MCF 10A (cell line): ENCODE measurements at regions not wholly inside any gene's neighbourhood (a gene's known extent, or its start where the extent isn't known, plus 50 kb on each side); places are given as distances from the start of the nearest gene placed in this dataset.
A peak's percentile ranks its signal among the peaks of the same experiment; 100 is the strongest.
"Not testable (repeated sequence)": the region's sequence is repeated elsewhere in the genome, so short reads cannot be mapped to it uniquely, and the experiment has no call there.

Experiments used
- BruUV-seq: library from RNA; stranded (reverse); fragments of 400-500 nt; replicated peaks from 2 replicates; lab custom pipeline; 2021; lab: Mats Ljungman, UMichigan
- CTCF ChIA-PET: fragments of 300-600 bp; sonication (Branson Sonifier 250); formaldehyde crosslinking; extraction: SDS; loops from one replicate; lab custom pipeline; 2021; ENCODE audit warnings: antibody characterized with exemption, inconsistent platforms; lab: Yijun Ruan, JAX
- POLR2A ChIA-PET: fragments of 300-600, 350-650 bp; sonication (Branson Sonifier 250); formaldehyde crosslinking; extraction: SDS; loops from one replicate; lab custom pipeline; 2020; ENCODE audit warnings: antibody characterized with exemption, inconsistent platforms; lab: Yijun Ruan, JAX
- DNase-seq: peaks from one replicate; pipeline ENCODE4 v3.0.0-alpha.2; 2018; ENCODE audit not compliant: unreplicated experiment
- H3K27ac Mint-ChIP-seq: one replicate; pipeline ENCODE4 v1.8.0; 2022; ENCODE audit warnings: mild to moderate bottlenecking, low read depth, mixed read lengths; ENCODE audit not compliant: unreplicated experiment
- H3K27me3 Mint-ChIP-seq: one replicate; pipeline ENCODE4 v1.8.0; 2022; ENCODE audit warnings: mixed read lengths; ENCODE audit not compliant: insufficient read depth, unreplicated experiment
- H3K36me3 Mint-ChIP-seq: one replicate; pipeline ENCODE4 v1.8.0; 2022; ENCODE audit warnings: mild to moderate bottlenecking, moderate library complexity, mixed read lengths; ENCODE audit not compliant: insufficient read depth, unreplicated experiment
- H3K4me1 Mint-ChIP-seq: one replicate; pipeline ENCODE4 v1.8.0; 2022; ENCODE audit warnings: mixed read lengths; ENCODE audit not compliant: insufficient read depth, unreplicated experiment
- H3K4me3 Mint-ChIP-seq: one replicate; pipeline ENCODE4 v1.8.0; 2022; ENCODE audit warnings: mild to moderate bottlenecking, moderate library complexity, mixed read lengths; ENCODE audit not compliant: unreplicated experiment
- H3K9me3 Mint-ChIP-seq: one replicate; pipeline ENCODE4 v1.8.0; 2022; ENCODE audit warnings: mixed read lengths; ENCODE audit not compliant: unreplicated experiment
- CTCF ChIP-seq: fragments of 200-600 bp; IDR thresholded peaks from one replicate; pipeline ENCODE4 v1.8.0; 2022; ENCODE audit warnings: antibody characterized with exemption, mild to moderate bottlenecking; ENCODE audit not compliant: unreplicated experiment
- intact Hi-C: fragments of 100-400 bp; cut with micrococcal nuclease; formaldehyde crosslinking; loops from 2 replicates; pipeline ENCODE4 v1.14.1; 2022

GRCh38 chr6:81875782-81876293, 123.4 kb upstream of the TENT5A start:
- ChIA-PET CTCF (no interaction called here), POLR2A (no interaction called here)
- no TSS peak for BruUV-seq
- Mint-ChIP-seq H3K4me3 (no peak overlapping the region), H3K9me3 (peaks cover 17% of the 10 kb centered on the region), H3K4me1 (peaks cover 5% of the 10 kb centered on the region), H3K27ac (no peak overlapping the region), H3K27me3 (no peaks in the 10 kb centered on the region), H3K36me3 (no peaks in the 10 kb centered on the region)
- no peak for DNase-seq
- intact Hi-C loops, result no loop called here
- TF ChIP-seq CTCF, result no peak

GRCh38 chr6:81869749-81870508, 117.4 kb upstream of the TENT5A start:
- H3K4me1 Mint-ChIP-seq, H3K27ac Mint-ChIP-seq, H3K27me3 Mint-ChIP-seq, DNase-seq, H3K36me3 Mint-ChIP-seq, BruUV-seq, H3K4me3 Mint-ChIP-seq, intact Hi-C loops, POLR2A ChIA-PET: not testable (repeated sequence)
- peaks cover 17% of the 10 kb centered on the region for H3K9me3 Mint-ChIP-seq
- CTCF ChIA-PET, result interaction anchor here (0.7 kb wide), 1 partner anchor 273 kb away, joined by 3 read pairs; no protein-coding TSS in a partner anchor

GRCh38 chr6:81865712-81866111, 113.2 kb upstream of the TENT5A start:
- Mint-ChIP-seq H3K4me3 (no peak overlapping the region), H3K9me3 (no peaks in the 10 kb centered on the region), H3K27me3 (no peaks in the 10 kb centered on the region), H3K36me3 (no peaks in the 10 kb centered on the region), H3K27ac (no peak overlapping the region), H3K4me1 (no peaks in the 10 kb centered on the region)
- peak; percentile 44 for DNase-seq
- no TSS peak for BruUV-seq
- TF ChIP-seq CTCF, result no peak
- ChIA-PET POLR2A (interaction anchor here (0.5 kb wide), 1 partner anchor 1265 kb away, joined by 3 read pairs; no protein-coding TSS in a partner anchor), CTCF (interaction anchor here (1.0 kb wide), 2 partner anchors 32 to 84 kb away, joined by 3 to 4 read pairs; no protein-coding TSS in a partner anchor)
- intact Hi-C loops, result no loop called here

- Mint-ChIP-seq H3K4me3 (no peak overlapping the region), H3K4me1 (no peaks in the 10 kb centered on the region), H3K9me3 (no peaks in the 10 kb centered on the region), H3K27me3 (no peaks in the 10 kb centered on the region), H3K27ac (no peak overlapping the region), H3K36me3 (no peaks in the 10 kb centered on the region)
- intact Hi-C loops, result no loop called here
- DNase-seq, result no peak
- POLR2A ChIA-PET, result no interaction called here
- BruUV-seq, result no TSS peak
- TF ChIP-seq CTCF, result no peak
- CTCF ChIA-PET, result interaction anchor here (0.6 kb wide), 1 partner anchor 250 kb away, joined by 3 read pairs; no protein-coding TSS in a partner anchor
These were observed 111.6 kb upstream of the TENT5A start for GRCh38 chr6:81864124-81864523.
